Effector memory CD4-positive, alpha-beta T cell (primary cell): ENCODE measurements at regions not wholly inside any gene's neighbourhood (a gene's known extent, or its start where the extent isn't known, plus 50 kb on each side); places are given as distances from the start of the nearest gene placed in this dataset.
"Not testable (repeated sequence)": the region's sequence is repeated elsewhere in the genome, so short reads cannot be mapped to it uniquely, and the experiment has no call there.

Experiments used
- DNase-seq, 3 donors: peaks; one replicate each; pipeline ENCODE4 v3.0.0-alpha.2; 2020
- H3K27ac ChIP-seq: 2 replicates; pipeline ENCODE4 v1.7.0; 2013; ENCODE audit warnings: mild to moderate bottlenecking, low read length, moderate library complexity; ENCODE audit not compliant: insufficient read depth, poor library complexity, severe bottlenecking
- H3K27me3 ChIP-seq: replicated peaks from 2 replicates; pipeline ENCODE4 v1.7.0; 2013; ENCODE audit warnings: mild to moderate bottlenecking, low read length; ENCODE audit not compliant: insufficient read depth, control insufficient read depth, poor library complexity, severe bottlenecking
- H3K36me3 ChIP-seq: 2 replicates; pipeline ENCODE4 v1.7.0; 2013; ENCODE audit warnings: mild to moderate bottlenecking, low read length, moderate library complexity; ENCODE audit not compliant: control insufficient read depth, insufficient read depth
- H3K4me1 ChIP-seq: 2 replicates; pipeline ENCODE4 v1.7.0; 2013; ENCODE audit warnings: low read length, mild to moderate bottlenecking; ENCODE audit not compliant: control insufficient read depth, insufficient read depth, poor library complexity, severe bottlenecking
- H3K4me3 ChIP-seq: 2 replicates; pipeline ENCODE4 v1.7.0; 2013; ENCODE audit warnings: low read length, low read depth, mild to moderate bottlenecking; ENCODE audit not compliant: insufficient read depth, poor library complexity, severe bottlenecking
- H3K9me3 ChIP-seq: 2 replicates; pipeline ENCODE4 v1.7.0; 2013; ENCODE audit warnings: mild to moderate bottlenecking, low read length, moderate library complexity; ENCODE audit not compliant: control insufficient read depth

GRCh38 chr5:124173386-124173785 lies 573.1 kb downstream of the ZNF608 start:
- Histone ChIP-seq H3K27me3 (no peaks in the 10 kb centered on the region), H3K9me3 (no peaks in the 10 kb centered on the region), H3K4me1 (no peaks in the 10 kb centered on the region), H3K27ac (no peak overlapping the region), H3K36me3 (no peaks in the 10 kb centered on the region), H3K4me3 (no peak overlapping the region)
- no peak for DNase-seq

DNA sequence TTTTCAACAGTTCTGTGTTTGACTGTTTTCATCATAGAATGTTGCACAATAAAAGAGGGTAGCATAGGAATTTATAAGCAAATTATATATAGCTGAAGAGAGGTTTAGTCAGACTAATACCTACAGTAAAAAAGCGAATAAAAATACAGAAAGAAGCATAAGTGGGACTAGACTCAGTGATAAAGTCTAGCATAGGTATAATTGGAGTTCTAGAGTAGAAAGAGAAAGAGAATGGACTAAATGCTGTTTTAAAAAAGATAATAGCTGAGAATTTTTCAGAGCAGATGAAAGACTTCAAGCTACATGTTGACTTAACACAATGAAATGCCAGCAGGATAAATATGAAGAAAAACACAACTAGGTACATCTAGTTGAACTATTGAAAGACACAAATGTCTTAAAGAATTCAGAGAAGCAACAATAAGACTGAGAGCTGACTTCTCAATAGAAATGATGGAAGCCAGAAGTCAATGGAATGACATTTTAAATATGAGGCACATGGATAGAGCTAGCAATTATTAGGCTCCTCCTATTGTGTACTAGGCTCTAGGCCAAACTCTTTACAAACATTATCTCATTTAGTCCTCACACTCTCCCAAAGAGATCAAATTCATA lies 573.9 kb downstream of the ZNF608 start:
- Histone ChIP-seq H3K9me3 (no peaks in the 10 kb centered on the region), H3K36me3 (no peaks in the 10 kb centered on the region), H3K27ac (no peak overlapping the region), H3K27me3 (no peaks in the 10 kb centered on the region), H3K4me3 (no peak overlapping the region), H3K4me1 (no peaks in the 10 kb centered on the region)
- DNase-seq, result no peak

DNA sequence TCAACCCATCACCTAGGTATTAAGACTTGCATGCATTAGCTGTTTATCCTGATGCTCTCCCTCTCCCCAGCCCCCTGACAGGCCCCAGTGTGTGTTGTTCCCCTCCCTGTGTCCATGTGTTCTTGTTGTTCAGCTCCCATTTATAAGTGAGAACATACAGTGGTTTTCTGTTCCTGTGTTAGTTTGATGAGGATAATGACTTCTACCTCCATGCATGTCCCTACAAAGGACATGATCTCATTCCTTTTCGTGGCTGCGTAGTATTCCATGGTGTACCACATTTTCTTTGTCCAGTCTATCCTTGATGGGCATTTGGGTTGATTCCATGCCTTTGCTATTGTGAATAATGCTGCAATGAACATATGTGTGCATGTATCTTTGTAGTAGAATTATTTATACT lies 578.3 kb downstream of the ZNF608 start:
- H3K9me3 ChIP-seq, H3K4me1 ChIP-seq, H3K27ac ChIP-seq: not testable (repeated sequence)

GRCh38 chr5:124162767-124163532 lies 583.5 kb downstream of the ZNF608 start:
- Histone ChIP-seq H3K4me1 (no peaks in the 10 kb centered on the region), H3K27ac (no peak overlapping the region), H3K36me3 (no peaks in the 10 kb centered on the region), H3K9me3 (no peaks in the 10 kb centered on the region), H3K4me3 (no peak overlapping the region), H3K27me3 (no peaks in the 10 kb centered on the region)
- no peak for DNase-seq

More for the DNA sequence above, 578.3 kb downstream of the ZNF608 start:
- not testable (repeated sequence) for H3K36me3 ChIP-seq, H3K27me3 ChIP-seq, H3K4me3 ChIP-seq, DNase-seq

GRCh38 chr5:124161266-124161665 lies 585.2 kb downstream of the ZNF608 start:
- H3K4me3 ChIP-seq, result no peak overlapping the region
- no peaks in the 10 kb centered on the region for H3K27me3 ChIP-seq
- no peak for DNase-seq
- no peaks in the 10 kb centered on the region for H3K36me3 ChIP-seq
- H3K27ac ChIP-seq, result no peak overlapping the region
- H3K4me1 ChIP-seq, result no peaks in the 10 kb centered on the region
- no peaks in the 10 kb centered on the region for H3K9me3 ChIP-seq

DNA sequence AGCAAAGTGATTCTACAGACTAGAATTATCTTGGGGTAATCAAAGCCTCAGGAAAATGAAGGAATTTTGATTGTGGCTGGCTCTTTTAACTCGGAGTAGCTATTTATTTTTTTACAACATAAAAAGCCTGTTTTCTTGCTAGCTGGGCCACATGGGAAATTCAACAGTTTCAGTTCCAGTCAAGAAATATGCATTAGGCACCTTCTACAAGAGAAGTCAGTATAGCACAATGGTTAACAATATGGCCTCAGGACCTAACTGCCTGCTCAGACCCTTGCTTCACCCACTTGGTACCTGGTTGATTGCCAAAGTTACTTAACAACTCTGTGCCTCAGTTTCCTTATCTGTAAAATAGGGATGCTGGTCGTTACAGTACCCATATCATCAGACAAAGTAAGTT lies 586.2 kb downstream of the ZNF608 start:
- Histone ChIP-seq H3K4me1 (no peaks in the 10 kb centered on the region), H3K27me3 (no peaks in the 10 kb centered on the region), H3K27ac (no peak overlapping the region), H3K4me3 (no peak overlapping the region), H3K36me3 (no peaks in the 10 kb centered on the region), H3K9me3 (no peaks in the 10 kb centered on the region)
- DNase-seq, result no peak

- DNase-seq, result no peak
- H3K4me3 ChIP-seq, result no peak overlapping the region
Measured at GRCh38 chr5:124157320-124157719, 589.1 kb downstream of the ZNF608 start.

GRCh38 chr5:124156415-124156996 lies 589.9 kb downstream of the ZNF608 start:
- no peak overlapping the region for H3K27ac ChIP-seq
- no peak for DNase-seq
- H3K27me3 ChIP-seq, result no peaks in the 10 kb centered on the region
- H3K9me3 ChIP-seq, result no peaks in the 10 kb centered on the region
- no peaks in the 10 kb centered on the region for H3K36me3 ChIP-seq
- H3K4me1 ChIP-seq, result no peaks in the 10 kb centered on the region
- no peak overlapping the region for H3K4me3 ChIP-seq

More at GRCh38 chr5:124157320-124157719, 589.1 kb downstream of the ZNF608 start:
- no peaks in the 10 kb centered on the region for H3K4me1 ChIP-seq
- H3K27ac ChIP-seq, result no peak overlapping the region
- H3K9me3 ChIP-seq, result no peaks in the 10 kb centered on the region
- no peaks in the 10 kb centered on the region for H3K36me3 ChIP-seq
- H3K27me3 ChIP-seq, result no peaks in the 10 kb centered on the region

GRCh38 chr5:124154714-124155113 lies 591.7 kb downstream of the ZNF608 start:
- no peaks in the 10 kb centered on the region for H3K9me3 ChIP-seq
- DNase-seq, result no peak
- H3K27me3 ChIP-seq, result no peaks in the 10 kb centered on the region
- no peak overlapping the region for H3K4me3 ChIP-seq
- H3K27ac ChIP-seq, result no peak overlapping the region
- no peaks in the 10 kb centered on the region for H3K36me3 ChIP-seq
- H3K4me1 ChIP-seq, result no peaks in the 10 kb centered on the region

DNA sequence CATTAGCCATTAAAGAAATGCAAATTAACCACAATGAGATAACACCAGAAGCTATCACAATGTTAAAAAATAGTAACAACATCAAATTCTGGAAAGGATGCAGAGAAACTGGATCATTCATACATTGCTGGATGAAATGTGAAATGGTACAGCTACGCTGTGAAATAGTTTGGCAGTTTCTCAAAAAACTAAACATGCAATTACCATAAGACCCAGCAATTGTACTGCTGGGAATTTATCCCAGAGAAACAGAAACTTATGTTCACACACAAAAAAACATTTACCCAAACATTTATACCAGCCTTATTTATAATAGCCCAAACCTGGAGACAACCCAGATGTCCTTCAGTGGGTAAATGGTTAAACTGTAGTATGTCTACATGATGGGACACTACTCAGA lies 592.9 kb downstream of the ZNF608 start:
- Histone ChIP-seq H3K27me3 (no peaks in the 10 kb centered on the region), H3K9me3 (no peaks in the 10 kb centered on the region), H3K27ac (no peak overlapping the region), H3K36me3 (no peaks in the 10 kb centered on the region), H3K4me1 (no peaks in the 10 kb centered on the region), H3K4me3 (no peak overlapping the region)
- DNase-seq, result no peak
